Choroid plexus epithelial cell (primary cell): ENCODE measurements at regions not wholly inside any gene's neighbourhood (a gene's known extent, or its start where the extent isn't known, plus 50 kb on each side); places are given as distances from the start of the nearest gene placed in this dataset.

Experiments
- DNase-seq: peaks from one replicate; pipeline ENCODE4 v3.0.0-alpha.2; 2010; ENCODE audit warnings: low read depth
- H3K4me3 ChIP-seq: 2 replicates; pipeline ENCODE4 v1.5.1; 2011; ENCODE audit warnings: low read depth, mild to moderate bottlenecking, control low read depth, low read length, moderate library complexity
- TF ChIP-seq, protein P1 (sequence below): conservative IDR thresholded peaks from 2 replicates; pipeline ENCODE4 v1.5.1; 2011; ENCODE audit warnings: low read depth, mild to moderate bottlenecking, control low read depth, inconsistent platforms, low read length, moderate library complexity

- peak; percentile 86 for DNase-seq
- H3K4me3 ChIP-seq, result no peak overlapping the region
- TF ChIP-seq, protein P1, sequence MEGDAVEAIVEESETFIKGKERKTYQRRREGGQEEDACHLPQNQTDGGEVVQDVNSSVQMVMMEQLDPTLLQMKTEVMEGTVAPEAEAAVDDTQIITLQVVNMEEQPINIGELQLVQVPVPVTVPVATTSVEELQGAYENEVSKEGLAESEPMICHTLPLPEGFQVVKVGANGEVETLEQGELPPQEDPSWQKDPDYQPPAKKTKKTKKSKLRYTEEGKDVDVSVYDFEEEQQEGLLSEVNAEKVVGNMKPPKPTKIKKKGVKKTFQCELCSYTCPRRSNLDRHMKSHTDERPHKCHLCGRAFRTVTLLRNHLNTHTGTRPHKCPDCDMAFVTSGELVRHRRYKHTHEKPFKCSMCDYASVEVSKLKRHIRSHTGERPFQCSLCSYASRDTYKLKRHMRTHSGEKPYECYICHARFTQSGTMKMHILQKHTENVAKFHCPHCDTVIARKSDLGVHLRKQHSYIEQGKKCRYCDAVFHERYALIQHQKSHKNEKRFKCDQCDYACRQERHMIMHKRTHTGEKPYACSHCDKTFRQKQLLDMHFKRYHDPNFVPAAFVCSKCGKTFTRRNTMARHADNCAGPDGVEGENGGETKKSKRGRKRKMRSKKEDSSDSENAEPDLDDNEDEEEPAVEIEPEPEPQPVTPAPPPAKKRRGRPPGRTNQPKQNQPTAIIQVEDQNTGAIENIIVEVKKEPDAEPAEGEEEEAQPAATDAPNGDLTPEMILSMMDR, result no peak
Observed at GRCh38 chr2:59000796-59001195, 759.7 kb upstream of the FANCL start.

DNA sequence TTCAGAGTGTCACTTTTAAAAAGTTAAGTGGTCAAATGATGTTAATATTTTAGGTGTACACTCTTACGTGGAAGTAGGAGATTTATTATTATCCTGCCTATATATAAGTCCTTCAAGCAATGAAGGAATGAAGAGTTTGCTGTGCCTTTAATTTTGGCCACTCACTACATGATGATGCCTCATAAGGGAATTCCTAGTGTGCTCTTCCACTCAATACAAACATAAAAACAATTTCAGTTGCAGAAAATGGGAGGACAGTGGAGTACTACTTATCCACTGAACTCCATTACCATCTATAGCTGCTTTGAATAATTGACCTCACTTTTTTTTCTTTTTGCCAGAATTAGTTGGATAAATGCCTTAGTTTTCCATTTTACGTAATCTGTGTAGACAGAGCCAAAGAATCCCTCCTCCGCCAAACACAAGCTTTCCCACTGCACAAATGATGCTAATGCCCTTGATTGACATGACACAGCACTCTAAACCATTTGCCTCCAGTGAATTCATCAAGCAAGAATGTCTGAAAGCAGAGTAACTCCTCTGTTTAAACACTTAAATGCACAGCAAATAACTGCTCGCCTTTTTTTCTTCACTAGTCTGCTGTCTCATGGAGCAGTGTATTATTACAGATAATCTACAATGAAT lies 751.1 kb upstream of the FANCL start:
- TF ChIP-seq, protein P1, result no peak
- no peak overlapping the region for H3K4me3 ChIP-seq
- peak; percentile 58 for DNase-seq

GRCh38 chr2:58991357-58991756 lies 750.2 kb upstream of the FANCL start:
- no peak for DNase-seq
- TF ChIP-seq, protein P1, result no peak
- H3K4me3 ChIP-seq, result no peak overlapping the region

GRCh38 chr2:58985541-58985940 lies 744.4 kb upstream of the FANCL start:
- no peak for DNase-seq
- no peak overlapping the region for H3K4me3 ChIP-seq
- TF ChIP-seq, protein P1, result no peak

DNA sequence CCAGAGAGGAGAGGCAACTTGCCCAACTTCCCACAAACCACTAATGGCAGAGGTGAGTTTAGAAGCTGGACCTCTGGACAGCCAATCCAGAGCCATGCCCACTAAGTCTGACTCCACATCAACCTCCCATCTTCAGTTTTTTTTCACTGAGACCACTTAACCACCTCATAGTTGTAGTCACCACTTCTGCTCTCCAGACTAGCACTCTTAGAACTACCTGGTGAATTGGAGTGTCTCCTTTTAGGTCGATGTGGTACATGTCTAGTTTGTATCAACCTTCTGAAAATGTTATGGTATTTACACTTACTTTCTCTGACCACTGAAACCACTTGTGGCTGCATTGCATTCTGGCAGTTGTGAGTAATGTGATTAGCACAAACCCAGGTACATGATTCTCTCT lies 743.6 kb upstream of the FANCL start:
- TF ChIP-seq, protein P1, result no peak
- DNase-seq, result peak; percentile 22
- H3K4me3 ChIP-seq, result no peak overlapping the region

GRCh38 chr2:58983111-58983510 lies 742.0 kb upstream of the FANCL start:
- no peak overlapping the region for H3K4me3 ChIP-seq
- no peak for DNase-seq
- TF ChIP-seq, protein P1, result no peak

- no peak for DNase-seq
- TF ChIP-seq, protein P1, result no peak
- H3K4me3 ChIP-seq, result no peak overlapping the region
Observed at GRCh38 chr2:58981237-58981636, 740.1 kb upstream of the FANCL start.
